Mucosa of stomach (tissue), 1 donor: ENCODE measurements at regions not wholly inside any gene's neighbourhood (a gene's known extent, or its start where the extent isn't known, plus 50 kb on each side); places are given as distances from the start of the nearest gene placed in this dataset.

Experiments
- H3K27me3 ChIP-seq: one replicate; pipeline ENCODE4 v1.7.0; 2013; ENCODE audit warnings: mild to moderate bottlenecking, low read length; ENCODE audit not compliant: control insufficient read depth, insufficient read depth
- H3K36me3 ChIP-seq: one replicate; pipeline ENCODE4 v1.7.0; 2013; ENCODE audit warnings: low read length; ENCODE audit not compliant: control insufficient read depth, insufficient read depth
- H3K4me1 ChIP-seq: one replicate; pipeline ENCODE4 v1.7.0; 2013; ENCODE audit warnings: mild to moderate bottlenecking, low read length; ENCODE audit not compliant: control insufficient read depth, insufficient read depth
- H3K4me3 ChIP-seq: one replicate; pipeline ENCODE4 v1.7.0; 2013; ENCODE audit warnings: low read length
- H3K9ac ChIP-seq: one replicate; pipeline ENCODE4 v1.7.0; 2013; ENCODE audit warnings: mild to moderate bottlenecking, low read length, moderate library complexity
- H3K9me3 ChIP-seq: one replicate; pipeline ENCODE4 v1.7.0; 2013; ENCODE audit warnings: mild to moderate bottlenecking, low read length, moderate library complexity; ENCODE audit not compliant: control insufficient read depth
- donor health status: Pancreatic carcinoma.

DNA sequence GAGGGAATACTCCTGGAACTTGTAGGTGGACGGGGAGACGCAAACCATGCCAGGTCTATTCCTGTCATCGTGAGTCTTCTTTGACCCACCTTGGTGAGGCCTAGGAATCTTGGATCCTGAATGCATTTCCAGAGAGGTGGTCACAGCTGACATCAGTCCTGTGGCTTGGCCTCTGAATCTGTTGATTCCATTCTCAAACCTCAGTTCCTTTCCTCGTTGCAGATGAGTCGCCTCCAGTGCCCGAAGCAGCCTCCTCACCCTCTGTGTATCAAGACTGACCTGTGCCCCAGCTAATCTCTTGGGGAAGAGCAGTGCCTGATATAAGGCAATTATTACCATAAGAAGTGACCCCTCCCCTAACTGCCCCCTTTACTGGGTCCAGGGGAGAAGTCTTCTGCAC is 118.1 kb downstream of the SMIM20 start:
- peaks cover 32% of the 10 kb centered on the region for H3K4me1 ChIP-seq
- H3K9me3 ChIP-seq, result no peaks in the 10 kb centered on the region
- no peak overlapping the region for H3K4me3 ChIP-seq
- peaks cover 7% of the 10 kb centered on the region for H3K27me3 ChIP-seq
- H3K9ac ChIP-seq, result no peak overlapping the region
- H3K36me3 ChIP-seq, result no peaks in the 10 kb centered on the region

DNA sequence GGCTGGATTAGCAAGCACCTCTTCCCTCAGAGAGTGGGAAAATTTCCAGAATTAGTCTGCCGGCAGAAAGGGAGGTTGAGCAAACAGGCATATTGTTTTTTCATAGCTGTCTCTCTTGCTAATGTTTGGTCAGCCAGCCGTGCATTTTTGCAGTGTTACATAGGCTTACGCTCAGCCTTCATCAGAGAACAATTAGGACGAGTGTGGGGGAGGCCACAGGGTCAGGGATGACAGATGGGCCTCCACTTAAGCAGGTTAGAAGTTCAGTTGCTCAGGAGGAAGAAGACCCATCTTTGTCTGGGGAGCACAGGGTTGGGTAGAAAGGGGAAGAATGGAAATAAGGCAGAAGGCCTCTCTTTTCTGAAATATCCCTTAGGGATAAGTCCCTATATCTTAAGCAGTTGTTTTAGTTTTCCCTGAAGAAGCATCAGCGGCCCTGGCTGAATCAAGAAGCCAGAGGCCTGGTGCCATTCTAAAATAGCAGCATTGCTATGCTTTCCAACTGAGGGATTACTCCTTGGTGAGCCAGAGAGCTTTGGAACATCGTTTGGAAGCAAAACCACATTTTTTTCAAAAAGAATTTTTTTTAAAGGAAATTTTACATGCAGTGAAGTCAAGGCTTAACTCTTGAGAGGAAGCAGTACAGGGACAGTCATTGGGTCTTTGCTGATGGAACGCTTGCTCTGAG is 118.8 kb downstream of the SMIM20 start:
- Histone ChIP-seq H3K9me3 (no peaks in the 10 kb centered on the region), H3K9ac (no peak overlapping the region), H3K36me3 (no peaks in the 10 kb centered on the region), H3K4me3 (no peak overlapping the region), H3K4me1 (peaks cover 32% of the 10 kb centered on the region), H3K27me3 (peaks cover 7% of the 10 kb centered on the region)

- H3K36me3 ChIP-seq, result no peaks in the 10 kb centered on the region
- H3K4me1 ChIP-seq, result peaks cover 32% of the 10 kb centered on the region
- no peaks in the 10 kb centered on the region for H3K9me3 ChIP-seq
- peaks cover 7% of the 10 kb centered on the region for H3K27me3 ChIP-seq
- no peak overlapping the region for H3K9ac ChIP-seq
- no peak overlapping the region for H3K4me3 ChIP-seq
Observed at GRCh38 chr4:26033389-26033788, 119.4 kb downstream of the SMIM20 start.

DNA sequence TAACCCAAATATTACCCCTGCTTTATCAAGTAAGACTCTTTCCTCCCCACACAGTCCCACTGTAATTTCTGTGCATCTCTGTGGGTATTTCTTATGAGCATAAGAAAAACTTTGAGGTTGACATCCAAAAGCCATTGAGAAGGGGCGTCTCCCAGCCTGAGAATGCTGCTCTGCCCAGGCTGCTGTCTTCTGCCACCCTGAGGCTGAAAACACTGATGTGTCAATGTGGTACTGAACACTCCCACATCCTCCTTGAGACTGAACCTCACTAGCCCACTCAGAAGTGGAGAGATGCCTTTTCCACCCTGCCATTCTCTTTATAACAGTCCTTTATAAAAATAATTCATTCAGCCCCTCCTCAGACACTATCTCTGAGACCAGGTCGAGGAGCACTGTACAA is 120.8 kb downstream of the SMIM20 start:
- Histone ChIP-seq H3K9ac (no peak overlapping the region), H3K36me3 (no peaks in the 10 kb centered on the region), H3K4me3 (no peak overlapping the region), H3K27me3 (no peaks in the 10 kb centered on the region), H3K4me1 (peaks cover 23% of the 10 kb centered on the region), H3K9me3 (no peaks in the 10 kb centered on the region)

- Histone ChIP-seq H3K4me1 (peaks cover 19% of the 10 kb centered on the region), H3K27me3 (no peaks in the 10 kb centered on the region)
Observed at GRCh38 chr4:26035921-26036320, 121.9 kb downstream of the SMIM20 start.

GRCh38 chr4:26039639-26040359 is 125.8 kb downstream of the SMIM20 start:
- H3K9me3 ChIP-seq, result no peaks in the 10 kb centered on the region
- no peaks in the 10 kb centered on the region for H3K4me1 ChIP-seq
- H3K36me3 ChIP-seq, result no peaks in the 10 kb centered on the region
- H3K27me3 ChIP-seq, result no peaks in the 10 kb centered on the region
- H3K9ac ChIP-seq, result no peak overlapping the region
- H3K4me3 ChIP-seq, result no peak overlapping the region

More at GRCh38 chr4:26035921-26036320, 121.9 kb downstream of the SMIM20 start:
- H3K4me3 ChIP-seq, result no peak overlapping the region
- H3K36me3 ChIP-seq, result no peaks in the 10 kb centered on the region
- no peaks in the 10 kb centered on the region for H3K9me3 ChIP-seq
- H3K9ac ChIP-seq, result no peak overlapping the region

- Histone ChIP-seq H3K9ac (no peak overlapping the region), H3K4me3 (no peak overlapping the region), H3K4me1 (peaks cover 6% of the 10 kb centered on the region), H3K9me3 (no peaks in the 10 kb centered on the region), H3K36me3 (no peaks in the 10 kb centered on the region), H3K27me3 (no peaks in the 10 kb centered on the region)
Observed at GRCh38 chr4:26044524-26044923, 130.5 kb downstream of the SMIM20 start.

GRCh38 chr4:26044983-26045382 is 131.0 kb downstream of the SMIM20 start:
- Histone ChIP-seq H3K9me3 (no peaks in the 10 kb centered on the region), H3K36me3 (no peaks in the 10 kb centered on the region), H3K4me1 (peaks cover 10% of the 10 kb centered on the region), H3K4me3 (no peak overlapping the region), H3K27me3 (no peaks in the 10 kb centered on the region), H3K9ac (no peak overlapping the region)

DNA sequence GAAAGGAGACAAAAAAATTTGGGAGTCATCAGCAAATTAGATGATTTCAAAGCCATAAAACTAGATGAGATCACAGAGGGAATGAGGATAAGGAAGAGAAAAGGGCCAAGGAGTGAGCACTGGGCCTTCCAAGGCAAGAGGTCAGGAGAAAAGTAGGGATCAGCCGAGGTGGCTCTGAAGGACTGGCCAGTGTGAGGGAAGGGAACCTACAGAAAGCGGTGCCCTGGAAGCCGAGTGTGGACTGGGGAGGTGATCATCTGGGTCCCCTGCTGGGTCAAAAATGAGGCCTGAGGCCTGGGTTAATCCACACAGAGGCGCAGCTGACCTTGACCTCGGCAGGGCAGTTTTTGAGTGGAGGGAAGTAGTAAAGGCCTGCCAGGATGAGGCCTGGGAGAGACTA is 133.8 kb downstream of the SMIM20 start:
- Histone ChIP-seq H3K4me3 (no peak overlapping the region), H3K36me3 (no peaks in the 10 kb centered on the region), H3K4me1 (peaks cover 20% of the 10 kb centered on the region), H3K9me3 (no peaks in the 10 kb centered on the region), H3K27me3 (no peaks in the 10 kb centered on the region), H3K9ac (no peak overlapping the region)

GRCh38 chr4:26048378-26048882 is 134.4 kb downstream of the SMIM20 start:
- Histone ChIP-seq H3K9me3 (no peaks in the 10 kb centered on the region), H3K9ac (no peak overlapping the region), H3K4me3 (no peak overlapping the region), H3K36me3 (no peaks in the 10 kb centered on the region), H3K4me1 (peaks cover 20% of the 10 kb centered on the region), H3K27me3 (no peaks in the 10 kb centered on the region)

DNA sequence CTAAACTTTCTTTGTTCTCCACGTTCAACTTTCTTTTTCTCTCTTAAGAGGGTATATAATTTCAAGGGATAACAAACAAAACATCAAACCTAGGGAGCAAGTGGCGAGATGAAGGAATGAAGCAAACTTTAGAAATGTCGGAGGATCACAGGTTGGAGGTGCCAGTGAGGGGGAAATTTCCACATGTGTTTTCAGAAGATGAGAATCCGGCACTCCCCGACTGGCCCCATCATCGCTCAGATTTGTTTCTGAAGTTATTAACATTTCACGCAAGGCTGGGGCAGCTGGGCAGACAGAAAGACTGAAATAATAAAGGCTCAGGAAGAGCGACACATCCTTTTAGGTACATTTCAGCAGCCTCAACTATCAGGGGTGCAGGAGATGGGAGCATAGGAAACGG is 134.9 kb downstream of the SMIM20 start:
- Histone ChIP-seq H3K9ac (peak overlapping the region; percentile 19), H3K27me3 (no peaks in the 10 kb centered on the region), H3K4me3 (no peak overlapping the region), H3K4me1 (peaks cover 20% of the 10 kb centered on the region), H3K36me3 (no peaks in the 10 kb centered on the region), H3K9me3 (no peaks in the 10 kb centered on the region)

- Histone ChIP-seq H3K9ac (peak overlapping the region; percentile 19), H3K4me3 (no peak overlapping the region), H3K9me3 (no peaks in the 10 kb centered on the region), H3K4me1 (peaks cover 20% of the 10 kb centered on the region), H3K36me3 (no peaks in the 10 kb centered on the region), H3K27me3 (no peaks in the 10 kb centered on the region)
Observed at GRCh38 chr4:26049447-26049846, 135.4 kb downstream of the SMIM20 start.
